GM18502 (cell line): ENCODE measurements at regions not wholly inside any gene's neighbourhood (a gene's known extent, or its start where the extent isn't known, plus 50 kb on each side); places are given as distances from the start of the nearest gene placed in this dataset.

Source experiments
- ATAC-seq: cut with Tn5 transposase; IDR thresholded peaks from one replicate; pipeline ENCODE4 v1.9.1; 2021; ENCODE audit warnings: mild to moderate bottlenecking; ENCODE audit not compliant: unreplicated experiment, poor library complexity

DNA sequence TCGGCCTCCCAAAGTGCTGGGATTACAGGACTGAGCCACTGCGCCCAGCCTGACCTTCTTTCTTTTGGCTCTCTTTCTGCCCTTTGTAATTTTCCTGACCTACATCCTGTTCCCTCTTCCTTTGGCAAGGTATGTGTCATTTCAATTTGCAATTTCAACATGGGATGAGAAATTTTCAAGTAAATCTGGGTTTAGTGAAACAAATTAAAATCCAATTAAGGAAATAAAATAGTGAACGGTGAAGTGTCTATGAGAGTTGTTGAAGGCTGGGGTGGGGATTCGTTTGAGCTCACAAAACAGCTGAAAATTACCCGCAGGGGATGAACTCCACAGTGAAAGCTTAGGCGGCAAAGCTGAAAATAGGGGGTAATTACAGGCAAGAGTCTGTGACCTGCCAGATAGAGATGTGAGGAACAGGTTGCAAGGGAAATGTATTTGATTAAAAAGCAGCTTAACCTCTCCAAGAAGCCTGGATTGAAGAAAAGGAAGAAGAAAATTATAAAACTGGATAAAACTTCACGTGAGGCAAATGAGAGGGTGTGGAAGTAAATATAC lies 277.7 kb downstream of the UTP18 start:
- no peak for ATAC-seq

DNA sequence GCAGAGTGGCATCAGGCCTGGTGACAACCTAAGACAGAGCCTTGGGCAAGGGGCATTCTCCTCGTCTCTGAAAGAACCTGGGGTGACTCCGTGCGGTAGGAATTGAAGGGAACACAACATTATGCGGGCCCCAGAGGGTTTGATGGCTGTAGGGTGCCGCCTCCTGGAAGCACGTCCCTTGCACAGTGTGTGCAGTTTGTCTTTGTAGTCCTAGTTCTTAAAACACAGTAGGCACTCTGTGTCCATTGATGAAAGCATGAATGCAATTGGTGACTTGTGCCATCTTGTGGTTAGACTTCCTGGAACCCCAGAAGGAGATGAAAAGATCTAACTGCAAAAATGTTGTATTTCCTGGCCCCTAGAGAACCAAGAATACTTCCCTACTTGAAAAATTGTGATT lies 279.8 kb downstream of the UTP18 start:
- no peak for ATAC-seq

DNA sequence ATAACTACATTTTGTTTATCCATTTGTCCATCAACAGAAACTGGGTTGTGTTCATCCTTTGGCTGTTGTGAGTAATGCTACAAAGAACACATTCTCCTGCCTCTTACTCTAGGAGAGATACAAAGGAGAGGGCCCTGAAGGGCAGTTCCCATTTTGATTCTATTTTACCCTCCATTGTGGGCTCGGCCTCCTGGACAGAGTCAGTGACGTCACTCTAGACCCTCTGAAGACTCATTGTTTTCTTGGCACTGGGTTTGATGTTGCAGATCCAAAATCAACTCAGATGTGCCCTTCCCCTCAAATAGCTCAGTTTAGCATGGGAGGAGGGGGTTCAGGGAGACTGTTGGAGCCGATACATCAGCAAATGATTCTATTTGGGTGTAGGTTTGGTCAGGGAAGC lies 280.9 kb downstream of the UTP18 start:
- ATAC-seq = no peak

DNA sequence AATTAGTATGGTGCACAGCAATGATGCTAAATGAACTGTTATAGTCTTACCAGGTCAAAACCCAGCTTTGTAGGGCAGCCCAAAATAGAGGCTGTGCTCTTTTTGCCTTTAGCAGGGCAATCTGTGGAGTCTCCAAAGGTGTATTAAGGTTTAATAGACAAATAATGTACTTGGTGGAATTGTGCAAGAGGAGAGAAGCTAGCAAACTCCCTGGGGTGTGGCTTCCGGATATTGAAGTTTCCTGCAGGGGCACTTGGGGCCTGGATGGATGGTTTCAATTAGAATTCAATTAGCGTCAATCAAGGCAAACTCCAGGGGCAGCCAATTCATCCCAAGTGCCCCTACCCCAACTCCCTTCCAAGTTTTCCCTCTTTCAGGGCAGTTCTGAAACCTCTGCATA lies 285.8 kb downstream of the UTP18 start:
- no peak for ATAC-seq

DNA sequence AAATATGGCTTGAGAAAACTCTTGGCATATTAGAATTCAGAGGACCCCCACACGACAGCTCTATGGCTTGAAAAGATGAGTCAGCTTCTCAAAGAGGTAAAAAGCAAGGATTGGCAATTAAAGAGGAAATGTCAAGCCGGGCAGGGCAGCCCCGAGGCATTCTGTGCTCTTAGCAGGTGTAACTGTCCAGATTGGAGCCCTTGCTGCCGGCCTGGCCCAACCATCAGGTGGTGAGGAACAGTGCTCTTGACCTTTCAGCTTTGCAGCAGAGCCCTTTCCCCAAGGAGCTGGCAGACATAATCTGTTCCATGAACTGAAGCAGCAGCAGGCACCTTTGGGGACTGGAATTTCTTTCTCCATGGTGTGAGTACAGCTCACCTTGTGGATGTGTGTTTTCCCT lies 287.8 kb downstream of the UTP18 start:
- no peak for ATAC-seq

DNA sequence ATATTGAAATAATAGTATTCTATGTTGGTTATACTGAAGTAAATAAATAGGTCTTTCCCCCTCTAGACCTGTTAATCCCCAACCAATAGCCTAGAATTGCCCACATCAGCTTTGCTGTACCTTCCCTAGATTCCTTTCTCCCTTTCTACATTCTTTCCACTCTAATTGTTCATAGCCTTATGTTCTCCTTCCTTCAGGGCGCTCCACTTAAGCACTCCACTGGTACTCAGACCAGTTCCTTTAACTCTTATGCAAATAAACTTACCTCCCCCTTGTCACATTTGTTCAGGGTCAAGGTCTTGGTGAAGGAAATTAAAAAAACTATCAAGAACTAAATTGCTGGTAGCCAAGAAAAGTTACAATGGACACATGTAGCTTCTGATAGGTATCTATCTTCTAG lies 294.8 kb downstream of the UTP18 start:
- no peak for ATAC-seq

DNA sequence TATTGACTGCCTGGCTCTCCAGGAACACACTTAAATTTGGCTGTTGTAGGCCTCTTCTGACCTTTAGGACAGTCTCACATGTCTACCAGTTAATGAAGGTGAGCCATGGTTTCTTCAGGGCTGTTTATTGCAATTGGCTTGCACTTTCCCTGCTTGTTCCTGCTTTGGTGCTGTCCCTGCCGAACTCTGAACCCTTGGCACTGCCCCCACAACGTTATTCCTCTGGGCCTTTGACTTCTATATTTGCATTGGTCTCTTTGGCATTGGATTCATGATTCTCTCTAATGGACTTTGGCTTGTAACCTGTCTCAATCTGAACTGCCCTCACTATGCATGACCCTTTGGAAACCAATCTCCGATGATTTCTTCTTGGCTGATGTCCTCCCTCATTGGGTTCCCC lies 299.4 kb downstream of the UTP18 start:
- no peak for ATAC-seq

DNA sequence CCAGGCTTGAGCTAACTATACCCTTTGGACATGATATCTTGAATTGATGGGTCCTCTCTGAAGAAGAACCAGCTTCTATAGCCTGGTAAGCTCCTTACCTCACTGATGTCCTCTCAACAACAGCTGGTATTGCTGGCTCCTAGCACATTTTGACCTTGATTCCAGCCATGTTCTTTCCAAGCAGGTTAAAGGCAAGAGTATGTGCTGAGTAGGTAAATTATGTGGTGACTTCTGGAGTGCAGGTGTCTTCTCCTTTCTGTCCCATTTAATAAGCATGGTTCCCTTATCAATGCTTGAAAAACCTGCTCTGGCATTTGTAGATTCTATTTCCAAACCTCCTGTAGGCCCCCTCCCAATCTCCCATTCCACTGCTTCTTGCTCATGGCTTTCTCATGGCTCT lies 300.1 kb downstream of the UTP18 start:
- no peak for ATAC-seq

DNA sequence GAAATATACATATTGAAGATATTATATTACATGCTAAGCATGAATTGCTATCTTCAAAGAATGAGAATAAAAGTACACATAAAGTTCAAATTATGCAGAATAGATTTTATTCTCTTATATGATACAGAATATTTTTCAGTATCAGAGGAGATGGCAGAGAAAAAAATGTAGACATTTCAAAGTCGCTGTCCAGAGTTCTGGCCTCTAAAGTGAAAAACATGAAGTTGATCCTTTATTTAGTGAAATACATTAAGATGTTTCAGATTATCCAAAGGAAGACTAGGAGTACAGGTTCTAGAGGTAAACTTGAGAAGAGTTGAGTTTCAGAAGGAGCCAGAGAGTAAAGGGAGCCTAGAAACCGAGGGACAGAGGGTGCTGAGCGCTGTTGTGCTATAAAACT lies 303.6 kb downstream of the UTP18 start:
- ATAC-seq = no peak

DNA sequence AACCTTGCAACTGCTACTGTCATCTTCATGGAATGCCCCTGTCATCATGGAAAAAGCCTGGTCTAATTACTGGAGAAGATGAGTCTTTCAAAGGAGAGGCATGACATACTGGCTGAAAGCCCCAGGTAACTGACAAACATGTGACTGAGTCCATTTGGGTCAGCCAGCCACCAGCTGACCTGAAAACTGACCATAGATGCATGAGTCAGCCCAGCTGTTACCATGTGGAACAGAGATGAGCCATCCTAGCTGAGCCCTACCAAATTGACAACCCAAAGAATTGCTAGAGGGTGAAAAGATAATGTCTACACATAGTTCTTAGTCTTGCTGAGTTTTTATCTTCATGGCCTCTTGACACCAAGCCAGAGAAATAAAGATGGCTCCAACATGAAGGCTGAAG lies 311.8 kb downstream of the UTP18 start:
- no peak for ATAC-seq
